Right forelimb (tissue), 1 donor: ENCODE measurements at regions not wholly inside any gene's neighbourhood (a gene's known extent, or its start where the extent isn't known, plus 50 kb on each side); places are given as distances from the start of the nearest gene placed in this dataset.
A peak's percentile ranks its signal among the peaks of the same experiment; 100 is the strongest.
"Not testable (repeated sequence)": the region's sequence is repeated elsewhere in the genome, so short reads cannot be mapped to it uniquely, and the experiment has no call there.

ENCODE experiments used
- DNase-seq: peaks from one replicate; pipeline ENCODE4 v3.0.0-alpha.2; 2018

GRCh38 chr5:174567506-174568141 lies 156.8 kb upstream of the MSX2 start:
- DNase-seq, result no peak

DNA sequence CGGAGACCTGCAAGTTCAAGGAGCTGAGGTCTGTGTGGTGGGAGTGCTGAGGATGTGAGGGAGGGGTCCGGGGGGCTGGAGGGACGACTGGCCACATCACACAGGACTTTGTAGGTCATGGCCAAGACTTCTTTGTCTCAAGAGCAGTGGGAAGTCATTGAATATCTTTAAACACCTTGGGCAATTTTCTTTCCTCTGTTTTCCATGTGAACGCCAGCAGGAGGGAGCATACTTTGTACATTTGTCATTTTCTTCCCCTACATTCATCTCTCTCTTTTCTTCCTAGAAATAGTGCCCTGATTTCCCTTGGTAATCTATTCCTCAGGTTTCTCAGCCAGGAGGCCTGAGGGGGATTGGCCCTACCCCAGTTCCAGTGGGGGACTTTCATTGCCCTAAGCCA lies 153.7 kb upstream of the MSX2 start:
- DNase-seq, result no peak

- peak; percentile 70 for DNase-seq
Measured at GRCh38 chr5:174571662-174572397, 152.6 kb upstream of the MSX2 start.

- DNase-seq, result no peak
Measured at GRCh38 chr5:174572591-174572990, 151.8 kb upstream of the MSX2 start.

- no peak for DNase-seq
Measured at GRCh38 chr5:174573221-174573994, 151.0 kb upstream of the MSX2 start.

GRCh38 chr5:174575043-174575442 lies 149.3 kb upstream of the MSX2 start:
- no peak for DNase-seq

DNA sequence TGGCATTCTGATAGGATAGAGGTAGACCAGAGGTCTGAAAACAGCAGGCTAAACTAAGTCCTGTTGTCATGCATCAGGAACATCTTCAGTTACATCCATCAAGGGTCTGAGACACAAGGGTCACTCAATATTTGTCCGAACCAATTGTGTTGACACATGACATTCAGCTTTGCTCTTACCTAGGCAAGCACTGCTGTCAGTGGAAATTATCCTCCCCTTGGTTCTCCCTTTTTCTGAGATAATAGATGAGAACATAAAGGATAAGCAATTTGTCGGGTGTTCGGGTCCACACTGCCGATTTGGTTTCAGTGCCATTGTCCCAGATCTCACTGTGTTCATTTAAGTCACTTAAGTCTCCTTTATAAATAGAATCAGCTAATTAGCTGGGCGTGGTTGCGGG lies 148.3 kb upstream of the MSX2 start:
- no peak for DNase-seq

DNA sequence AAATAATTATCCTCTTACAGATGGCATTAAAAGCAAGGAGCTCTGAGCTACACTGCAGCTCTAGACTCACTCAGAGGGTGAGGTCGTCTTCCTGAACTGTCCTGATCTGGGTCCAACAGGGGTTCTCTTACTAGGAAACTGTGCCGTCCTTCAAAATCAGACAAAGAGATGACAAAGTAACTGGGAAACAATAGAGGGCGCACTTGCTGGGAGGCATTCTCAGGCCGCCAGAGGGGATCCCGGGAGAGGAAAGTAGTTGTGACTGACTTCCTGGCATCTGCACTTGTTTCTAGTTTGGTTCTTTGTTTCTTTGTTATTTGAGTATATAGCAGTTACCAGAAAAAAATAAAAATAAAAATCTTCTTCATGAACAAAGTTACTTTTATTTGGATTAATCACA lies 142.9 kb upstream of the MSX2 start:
- no peak for DNase-seq

DNA sequence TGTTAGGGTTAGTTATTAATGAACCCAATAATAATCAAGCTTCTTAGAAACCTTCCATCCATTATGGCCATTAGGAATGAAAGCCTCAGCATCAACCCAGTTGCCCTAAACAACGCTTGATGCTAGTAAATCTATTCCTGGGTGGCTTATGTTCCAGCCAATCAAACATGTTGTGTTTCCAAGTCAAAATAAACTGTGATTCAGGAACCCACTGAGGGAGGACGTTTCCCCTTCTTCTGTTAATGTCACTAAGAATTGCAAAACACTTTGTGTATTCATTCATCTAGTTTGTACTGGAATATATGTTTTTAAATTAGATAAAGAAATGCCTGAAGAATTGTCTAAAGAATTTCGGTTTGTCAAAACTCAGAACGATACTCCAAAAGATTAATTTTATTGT lies 142.5 kb upstream of the MSX2 start:
- no peak for DNase-seq

DNA sequence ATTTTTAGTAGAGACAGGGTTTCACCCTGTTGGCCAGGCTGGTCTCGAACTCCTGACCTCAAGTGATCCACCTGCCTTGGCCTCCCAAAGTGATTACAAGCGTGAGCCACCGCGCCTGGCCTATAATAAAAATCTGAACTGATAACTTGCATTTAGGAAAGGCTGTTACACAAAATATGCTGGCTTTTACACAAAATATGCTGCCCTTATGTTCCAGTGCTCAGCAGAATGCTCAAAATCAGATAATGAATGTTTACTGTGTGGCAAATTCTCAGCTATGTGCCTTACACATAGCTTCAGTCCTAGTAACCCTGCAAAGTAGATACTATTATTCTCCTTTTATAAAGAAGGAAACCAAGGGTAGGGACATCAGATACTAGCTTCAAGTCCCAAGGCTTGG lies 141.3 kb upstream of the MSX2 start:
- DNase-seq, result no peak

- DNase-seq, result no peak
Measured at GRCh38 chr5:174585472-174585871, 138.9 kb upstream of the MSX2 start.

GRCh38 chr5:174586163-174586562 lies 138.2 kb upstream of the MSX2 start:
- not testable (repeated sequence) for DNase-seq

GRCh38 chr5:174589011-174589410 lies 135.4 kb upstream of the MSX2 start:
- no peak for DNase-seq

DNA sequence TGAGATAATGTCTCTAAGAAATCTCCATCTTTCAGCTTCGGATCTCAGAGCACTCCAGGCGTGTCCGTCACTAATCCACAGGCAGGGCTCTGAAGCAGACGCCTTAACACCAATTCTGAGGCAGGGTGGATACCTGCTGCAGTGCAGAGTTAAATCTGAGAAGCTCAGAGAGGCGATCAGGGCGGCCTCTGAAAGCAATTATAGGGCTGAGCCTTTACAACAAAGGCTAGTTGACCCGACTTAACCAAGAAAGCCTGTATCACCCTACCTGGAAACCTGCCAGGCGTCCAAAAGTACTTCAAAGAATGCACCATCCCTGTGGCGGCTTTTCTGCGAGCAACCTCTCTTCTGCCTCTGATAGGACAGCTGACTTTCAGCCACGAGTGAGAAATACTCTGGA lies 134.8 kb upstream of the MSX2 start:
- no peak for DNase-seq

DNA sequence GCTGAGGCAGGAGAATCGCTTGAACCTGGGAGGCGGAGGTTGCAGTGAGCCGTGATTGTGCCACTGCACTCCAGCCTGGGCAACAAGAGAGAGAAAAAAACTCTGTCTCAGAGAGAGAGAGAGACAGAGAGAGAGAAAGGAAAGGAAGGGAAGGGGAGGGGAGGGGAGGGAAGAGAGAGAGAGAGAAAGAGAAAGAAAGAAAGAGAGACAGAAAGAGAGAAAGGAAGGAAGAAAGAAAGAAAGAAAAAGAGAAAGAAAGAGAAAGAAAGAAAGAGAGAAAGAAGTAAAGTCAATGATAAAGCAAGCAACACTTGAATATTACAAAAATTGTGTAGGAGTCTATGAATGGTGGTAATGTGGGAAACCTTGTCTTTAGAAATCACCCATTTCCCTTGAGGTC lies 133.6 kb upstream of the MSX2 start:
- no peak for DNase-seq

DNA sequence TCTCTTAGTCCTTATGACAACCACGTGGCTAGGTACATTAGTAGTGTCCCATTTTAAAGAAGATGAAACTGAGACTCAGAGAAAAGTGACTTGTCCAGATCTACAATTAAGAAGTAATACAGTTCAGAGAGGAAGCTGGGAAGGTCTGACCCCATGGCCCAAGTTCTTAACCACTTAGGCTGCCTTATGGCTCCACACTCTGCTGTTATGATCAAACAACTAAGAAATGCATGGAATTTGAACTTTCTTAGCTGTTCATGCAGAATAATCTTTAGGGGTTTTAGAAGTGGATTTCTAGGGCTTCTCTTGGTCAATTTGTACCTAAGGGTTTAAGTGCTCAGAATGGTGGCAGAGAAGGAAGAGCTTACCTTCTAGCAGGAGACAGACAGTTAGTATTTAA lies 128.0 kb upstream of the MSX2 start:
- no peak for DNase-seq

DNA sequence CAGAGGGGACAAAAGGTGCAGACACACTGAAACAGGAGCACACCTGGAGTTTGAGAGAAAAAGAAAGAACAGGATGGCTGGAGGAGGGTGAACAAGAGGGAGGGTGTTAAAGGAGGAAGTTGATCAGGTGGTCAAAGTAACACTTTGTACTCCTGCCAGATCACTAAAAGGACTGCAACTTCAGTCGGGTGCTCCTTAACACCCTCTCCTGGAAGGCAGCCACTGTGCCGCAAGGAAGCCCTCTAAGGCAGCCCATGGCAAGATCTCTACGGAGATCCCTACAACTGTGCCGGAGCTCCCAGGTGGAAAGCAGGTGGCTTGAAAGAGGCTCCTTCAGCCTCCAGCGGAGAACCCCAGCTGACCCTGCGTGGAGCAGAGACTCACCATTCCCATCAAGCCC lies 124.4 kb upstream of the MSX2 start:
- DNase-seq, result no peak

- no peak for DNase-seq
Measured at GRCh38 chr5:174601946-174602345, 122.4 kb upstream of the MSX2 start.

GRCh38 chr5:174606153-174606552 lies 118.2 kb upstream of the MSX2 start:
- no peak for DNase-seq

- no peak for DNase-seq
Measured at GRCh38 chr5:174606646-174607045, 117.7 kb upstream of the MSX2 start.

- no peak for DNase-seq
Measured at GRCh38 chr5:174607205-174607604, 117.2 kb upstream of the MSX2 start.

- DNase-seq, result no peak
Measured at GRCh38 chr5:174607916-174608315, 116.5 kb upstream of the MSX2 start.

- DNase-seq, result no peak
Measured at GRCh38 chr5:174608631-174609097, 115.7 kb upstream of the MSX2 start.

DNA sequence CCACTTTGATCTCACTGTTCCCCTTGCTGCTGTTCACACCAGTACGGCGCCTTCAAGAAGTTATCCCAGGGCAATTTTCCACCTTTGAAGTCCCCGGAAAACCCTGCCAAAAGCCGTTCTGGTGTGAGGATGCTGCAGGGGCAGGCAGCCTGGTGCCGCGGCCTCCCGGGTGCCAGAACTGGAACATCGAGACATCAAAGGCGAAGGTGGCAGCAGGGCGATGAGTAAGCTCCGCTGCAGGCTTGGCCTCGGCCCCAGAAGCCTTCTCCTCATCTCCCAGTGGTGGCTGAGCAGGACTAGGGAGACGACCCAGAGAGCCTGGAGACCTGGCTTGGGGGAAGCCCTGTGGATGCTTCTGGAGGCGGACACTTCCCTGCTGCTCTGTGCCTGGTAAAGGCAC lies 115.3 kb upstream of the MSX2 start:
- no peak for DNase-seq
